ENCODE measurements at regions not wholly inside any gene's neighbourhood (a gene's known extent, or its start where the extent isn't known, plus 50 kb on each side); places are given as distances from the start of the nearest gene placed in this dataset.

- CTCF ChIA-PET: no interaction called here
- no peak for DNase-seq (ENCODE audit: low read depth, low spot score)
- POLR2A ChIA-PET: no interaction called here
- H3K4me3 ChIP-seq (ENCODE audit: low read depth, low read length): no peak overlapping the region
- no peak for TF ChIP-seq CTCF (IDR thresholded peaks at IDR 0.05; ENCODE audit: insufficient read depth, low read length, missing control alignments)
These were observed 310.2 kb upstream of the CNR1 start for GRCh38 chr6:88476388-88476787.

- no peak overlapping the region for H3K4me3 ChIP-seq (ENCODE audit: low read depth, low read length)
- ChIA-PET POLR2A (no interaction called here), CTCF (no interaction called here)
- TF ChIP-seq CTCF (IDR thresholded peaks at IDR 0.05; ENCODE audit: insufficient read depth, low read length, missing control alignments): no peak
- DNase-seq (ENCODE audit: low read depth, low spot score): no peak
These were observed 308.6 kb upstream of the CNR1 start for GRCh38 chr6:88474720-88475119.

GRCh38 chr6:88473589-88473988, 307.4 kb upstream of the CNR1 start:
- no peak overlapping the region for H3K4me3 ChIP-seq (ENCODE audit: low read depth, low read length)
- TF ChIP-seq CTCF (IDR thresholded peaks at IDR 0.05; ENCODE audit: insufficient read depth, low read length, missing control alignments): no peak
- no peak for DNase-seq (ENCODE audit: low read depth, low spot score)
- CTCF ChIA-PET: no interaction called here
- POLR2A ChIA-PET: no interaction called here

GRCh38 chr6:88472851-88473525, 306.8 kb upstream of the CNR1 start:
- POLR2A ChIA-PET: no interaction called here
- CTCF ChIA-PET: no interaction called here
- DNase-seq (ENCODE audit: low read depth, low spot score): no peak
- H3K4me3 ChIP-seq (ENCODE audit: low read depth, low read length): no peak overlapping the region
- TF ChIP-seq CTCF (IDR thresholded peaks at IDR 0.05; ENCODE audit: insufficient read depth, low read length, missing control alignments): no peak

- no peak for TF ChIP-seq CTCF (IDR thresholded peaks at IDR 0.05; ENCODE audit: insufficient read depth, low read length, missing control alignments)
- H3K4me3 ChIP-seq (ENCODE audit: low read depth, low read length): no peak overlapping the region
- no peak for DNase-seq (ENCODE audit: low read depth, low spot score)
- CTCF ChIA-PET: no interaction called here
- POLR2A ChIA-PET: no interaction called here
These were observed 293.5 kb upstream of the CNR1 start for GRCh38 chr6:88459643-88460042.

- TF ChIP-seq CTCF (IDR thresholded peaks at IDR 0.05; ENCODE audit: insufficient read depth, low read length, missing control alignments): no peak
- DNase-seq (ENCODE audit: low read depth, low spot score): no peak
- ChIA-PET POLR2A (no interaction called here), CTCF (no interaction called here)
- H3K4me3 ChIP-seq (ENCODE audit: low read depth, low read length): no peak overlapping the region
These were observed 293.0 kb upstream of the CNR1 start for GRCh38 chr6:88459189-88459588.

All from AG04449 (cell line).